Neural crest cell (in vitro differentiated cells): ENCODE measurements at regions not wholly inside any gene's neighbourhood (a gene's known extent, or its start where the extent isn't known, plus 50 kb on each side); places are given as distances from the start of the nearest gene placed in this dataset.
A peak's percentile ranks its signal among the peaks of the same experiment; 100 is the strongest.

Experiments used
- DNase-seq: peaks from one replicate; pipeline ENCODE4 v3.0.0; 2021; ENCODE audit warnings: low read depth, mixed read lengths, low spot score
- H3K27ac Mint-ChIP-seq: one replicate; pipeline ENCODE4 v1.8.0; 2021; ENCODE audit warnings: mild to moderate bottlenecking, mixed read lengths; ENCODE audit not compliant: unreplicated experiment
- H3K27me3 Mint-ChIP-seq: 2 replicates; pipeline ENCODE4 v1.8.0; 2021; ENCODE audit warnings: low read depth, mild to moderate bottlenecking, mixed read lengths
- H3K36me3 Mint-ChIP-seq: 2 replicates; pipeline ENCODE4 v1.8.0; 2021; ENCODE audit warnings: low read depth, mild to moderate bottlenecking, mixed read lengths
- H3K4me1 Mint-ChIP-seq: 2 replicates; pipeline ENCODE4 v1.8.0; 2021; ENCODE audit warnings: mixed read lengths
- H3K4me3 Mint-ChIP-seq: one replicate; pipeline ENCODE4 v1.8.0; 2021; ENCODE audit warnings: mild to moderate bottlenecking, mixed read lengths
- H3K9me3 Mint-ChIP-seq: 2 replicates; pipeline ENCODE4 v1.8.0; 2021; ENCODE audit warnings: mixed read lengths
- TF ChIP-seq, protein P1 (sequence below): fragments of 200-600 bp; sonication (generic); conservative IDR thresholded peaks from 2 replicates; pipeline ENCODE4 v1.5.0; 2021; ENCODE audit warnings: antibody characterized with exemption, mild to moderate bottlenecking

GRCh38 chr13:111900390-111901131, 166.4 kb upstream of the SOX1 start:
- peak overlapping the region; percentile 18 for H3K4me3 Mint-ChIP-seq
- peak overlapping the region; percentile 68 for H3K27ac Mint-ChIP-seq
- H3K27me3 Mint-ChIP-seq = no peaks in the 10 kb centered on the region
- H3K9me3 Mint-ChIP-seq = peaks cover 2% of the 10 kb centered on the region
- TF ChIP-seq, protein P1, sequence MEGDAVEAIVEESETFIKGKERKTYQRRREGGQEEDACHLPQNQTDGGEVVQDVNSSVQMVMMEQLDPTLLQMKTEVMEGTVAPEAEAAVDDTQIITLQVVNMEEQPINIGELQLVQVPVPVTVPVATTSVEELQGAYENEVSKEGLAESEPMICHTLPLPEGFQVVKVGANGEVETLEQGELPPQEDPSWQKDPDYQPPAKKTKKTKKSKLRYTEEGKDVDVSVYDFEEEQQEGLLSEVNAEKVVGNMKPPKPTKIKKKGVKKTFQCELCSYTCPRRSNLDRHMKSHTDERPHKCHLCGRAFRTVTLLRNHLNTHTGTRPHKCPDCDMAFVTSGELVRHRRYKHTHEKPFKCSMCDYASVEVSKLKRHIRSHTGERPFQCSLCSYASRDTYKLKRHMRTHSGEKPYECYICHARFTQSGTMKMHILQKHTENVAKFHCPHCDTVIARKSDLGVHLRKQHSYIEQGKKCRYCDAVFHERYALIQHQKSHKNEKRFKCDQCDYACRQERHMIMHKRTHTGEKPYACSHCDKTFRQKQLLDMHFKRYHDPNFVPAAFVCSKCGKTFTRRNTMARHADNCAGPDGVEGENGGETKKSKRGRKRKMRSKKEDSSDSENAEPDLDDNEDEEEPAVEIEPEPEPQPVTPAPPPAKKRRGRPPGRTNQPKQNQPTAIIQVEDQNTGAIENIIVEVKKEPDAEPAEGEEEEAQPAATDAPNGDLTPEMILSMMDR = no peak
- peaks cover 44% of the 10 kb centered on the region for H3K4me1 Mint-ChIP-seq
- DNase-seq = no peak
- no peaks in the 10 kb centered on the region for H3K36me3 Mint-ChIP-seq

- Mint-ChIP-seq H3K36me3 (no peaks in the 10 kb centered on the region), H3K9me3 (peaks cover 2% of the 10 kb centered on the region), H3K4me1 (peaks cover 36% of the 10 kb centered on the region), H3K4me3 (no peak overlapping the region), H3K27me3 (no peaks in the 10 kb centered on the region), H3K27ac (peak overlapping the region; percentile 68)
- no peak for DNase-seq
- TF ChIP-seq, protein P1 = no peak
Measured at GRCh38 chr13:111901267-111901915, 165.6 kb upstream of the SOX1 start.

- Mint-ChIP-seq H3K9me3 (peaks cover 2% of the 10 kb centered on the region), H3K4me1 (peaks cover 23% of the 10 kb centered on the region), H3K36me3 (no peaks in the 10 kb centered on the region), H3K4me3 (no peak overlapping the region), H3K27me3 (no peaks in the 10 kb centered on the region), H3K27ac (no peak overlapping the region)
- TF ChIP-seq, protein P1 = no peak
- DNase-seq = no peak
Measured at GRCh38 chr13:111902726-111903125, 164.2 kb upstream of the SOX1 start.

- TF ChIP-seq, protein P1 = no peak
- Mint-ChIP-seq H3K27ac (no peak overlapping the region), H3K27me3 (no peaks in the 10 kb centered on the region), H3K4me3 (no peak overlapping the region), H3K9me3 (peaks cover 2% of the 10 kb centered on the region), H3K4me1 (peaks cover 20% of the 10 kb centered on the region), H3K36me3 (no peaks in the 10 kb centered on the region)
- DNase-seq = no peak
Measured at GRCh38 chr13:111903143-111903542, 163.8 kb upstream of the SOX1 start.

GRCh38 chr13:111904166-111904565, 162.8 kb upstream of the SOX1 start:
- Mint-ChIP-seq H3K9me3 (peaks cover 2% of the 10 kb centered on the region), H3K36me3 (no peaks in the 10 kb centered on the region), H3K27ac (no peak overlapping the region), H3K4me3 (no peak overlapping the region), H3K4me1 (peaks cover 20% of the 10 kb centered on the region), H3K27me3 (no peaks in the 10 kb centered on the region)
- TF ChIP-seq, protein P1 = no peak
- DNase-seq = no peak
